Cardiac muscle cell (in vitro differentiated cells and primary cell): ENCODE measurements at regions not wholly inside any gene's neighbourhood (a gene's known extent, or its start where the extent isn't known, plus 50 kb on each side); places are given as distances from the start of the nearest gene placed in this dataset.

ENCODE experiments used
- DNase-seq, 2 donors: peaks; one replicate each; pipeline versions ENCODE4 v3.0.0 to v3.0.0-alpha.2; 2010 to 2017; ENCODE audit warnings: low read depth in 1 of 2, low spot score in 1 of 2
- H3K27ac ChIP-seq: fragments of 200-600 bp; sonication (generic); 2 replicates; pipeline ENCODE4 v1.5.1; 2016
- H3K27me3 ChIP-seq: fragments of 200-600 bp; sonication (generic); 2 replicates; pipeline ENCODE4 v1.6.0; 2016; ENCODE audit warnings: control low read depth
- H3K36me3 ChIP-seq: fragments of 200-600 bp; sonication (generic); 2 replicates; pipeline ENCODE4 v1.5.1; 2016; ENCODE audit warnings: control low read depth
- H3K4me1 ChIP-seq: fragments of 200-600 bp; sonication (generic); 2 replicates; pipeline ENCODE4 v1.8.1; 2017; ENCODE audit warnings: low read depth, mild to moderate bottlenecking, mixed run types
- H3K4me3 ChIP-seq: fragments of 200-600 bp; sonication (generic); 2 replicates; pipeline ENCODE4 v1.5.1; 2016; ENCODE audit warnings: mild to moderate bottlenecking
- H3K9me3 ChIP-seq: fragments of 200-600 bp; sonication (generic); 2 replicates; pipeline ENCODE4 v1.5.1; 2017; ENCODE audit warnings: low read depth, mild to moderate bottlenecking, control low read depth
- CTCF ChIP-seq: IDR thresholded peaks from 2 replicates; pipeline ENCODE4 v1.5.1; 2012; ENCODE audit warnings: low read depth, mild to moderate bottlenecking, low read length

GRCh38 chr1:200265881-200266280, 144.0 kb downstream of the ZNF281 start:
- Histone ChIP-seq H3K27ac (no peak overlapping the region), H3K9me3 (no peaks in the 10 kb centered on the region), H3K4me1 (no peaks in the 10 kb centered on the region), H3K4me3 (no peak overlapping the region), H3K36me3 (no peaks in the 10 kb centered on the region), H3K27me3 (peaks cover 9% of the 10 kb centered on the region)
- DNase-seq, result no peak
- TF ChIP-seq CTCF, result no peak

- Histone ChIP-seq H3K27ac (no peak overlapping the region), H3K9me3 (no peaks in the 10 kb centered on the region)
Measured at GRCh38 chr1:200265104-200265503, 144.7 kb downstream of the ZNF281 start.

GRCh38 chr1:200263203-200263602, 146.6 kb downstream of the ZNF281 start:
- Histone ChIP-seq H3K4me3 (no peak overlapping the region), H3K27me3 (no peaks in the 10 kb centered on the region), H3K4me1 (no peaks in the 10 kb centered on the region), H3K27ac (no peak overlapping the region), H3K9me3 (no peaks in the 10 kb centered on the region), H3K36me3 (no peaks in the 10 kb centered on the region)
- no peak for DNase-seq
- TF ChIP-seq CTCF, result no peak

More at GRCh38 chr1:200265104-200265503, 144.7 kb downstream of the ZNF281 start:
- peaks cover 8% of the 10 kb centered on the region for H3K27me3 ChIP-seq
- no peak for TF ChIP-seq CTCF
- no peak for DNase-seq
- H3K4me3 ChIP-seq, result no peak overlapping the region
- H3K36me3 ChIP-seq, result no peaks in the 10 kb centered on the region
- H3K4me1 ChIP-seq, result no peaks in the 10 kb centered on the region

GRCh38 chr1:200262326-200262965, 147.4 kb downstream of the ZNF281 start:
- no peak for DNase-seq

GRCh38 chr1:200260597-200261335, 149.1 kb downstream of the ZNF281 start:
- Histone ChIP-seq H3K27me3 (no peaks in the 10 kb centered on the region), H3K36me3 (no peaks in the 10 kb centered on the region), H3K4me3 (no peak overlapping the region), H3K4me1 (no peaks in the 10 kb centered on the region), H3K27ac (no peak overlapping the region), H3K9me3 (no peaks in the 10 kb centered on the region)
- TF ChIP-seq CTCF, result no peak
- DNase-seq, result no peak

More at GRCh38 chr1:200262326-200262965, 147.4 kb downstream of the ZNF281 start:
- no peaks in the 10 kb centered on the region for H3K36me3 ChIP-seq
- H3K9me3 ChIP-seq, result no peaks in the 10 kb centered on the region
- no peak overlapping the region for H3K4me3 ChIP-seq
- TF ChIP-seq CTCF, result no peak
- no peaks in the 10 kb centered on the region for H3K4me1 ChIP-seq
- H3K27me3 ChIP-seq, result no peaks in the 10 kb centered on the region
- no peak overlapping the region for H3K27ac ChIP-seq
